Astrocyte (in vitro differentiated cells and primary cell): ENCODE measurements at regions not wholly inside any gene's neighbourhood (a gene's known extent, or its start where the extent isn't known, plus 50 kb on each side); places are given as distances from the start of the nearest gene placed in this dataset.

ENCODE experiments used
- DNase-seq: peaks from one replicate; pipeline ENCODE4 v3.0.0-alpha.2; 2010; ENCODE audit warnings: low read depth
- FAIRE-seq: peaks from 2 replicates; lab custom pipeline; 2011; peaks lifted over from hg19 to GRCh38; lab: Jason Lieb, UNC
- H2AFZ ChIP-seq: 2 replicates; pipeline ENCODE4 v1.6.0; 2012; ENCODE audit warnings: low read depth, low read length, inconsistent platforms
- H3K27ac ChIP-seq: 2 replicates; pipeline ENCODE4 v1.5.1; 2011; ENCODE audit warnings: low read depth, low read length, inconsistent platforms
- H3K27me3 ChIP-seq: 2 replicates; pipeline ENCODE4 v1.6.0; 2011; ENCODE audit warnings: low read length, inconsistent platforms; ENCODE audit not compliant: insufficient read depth
- H3K36me3 ChIP-seq: 2 replicates; pipeline ENCODE4 v1.5.1; 2011; ENCODE audit warnings: low read length, inconsistent platforms; ENCODE audit not compliant: insufficient read depth
- H3K4me1 ChIP-seq: 2 replicates; pipeline ENCODE4 v1.5.1; 2011; ENCODE audit warnings: low read length, inconsistent platforms; ENCODE audit not compliant: insufficient read depth
- H3K4me2 ChIP-seq: 2 replicates; pipeline ENCODE4 v1.6.0; 2012; ENCODE audit warnings: low read length, inconsistent platforms
- H3K4me3 ChIP-seq: 2 replicates; pipeline ENCODE4 v1.5.1; 2011; ENCODE audit warnings: low read depth, mild to moderate bottlenecking, low read length, inconsistent platforms; ENCODE audit not compliant: insufficient read depth
- H3K79me2 ChIP-seq: 2 replicates; pipeline ENCODE4 v1.6.0; 2012; ENCODE audit warnings: mild to moderate bottlenecking, low read length, inconsistent platforms; ENCODE audit not compliant: insufficient read depth
- H3K9ac ChIP-seq: 2 replicates; pipeline ENCODE4 v1.6.0; 2012; ENCODE audit warnings: mild to moderate bottlenecking, low read length, inconsistent platforms
- H3K9me3 ChIP-seq: 2 replicates; pipeline ENCODE4 v1.5.1; 2012; ENCODE audit warnings: low read depth, mild to moderate bottlenecking, low read length, inconsistent platforms; ENCODE audit not compliant: insufficient read depth
- H4K20me1 ChIP-seq: 2 replicates; pipeline ENCODE4 v1.6.0; 2012; ENCODE audit warnings: low read length, inconsistent platforms; ENCODE audit not compliant: insufficient read depth
- H3K27ac Mint-ChIP-seq: one replicate; pipeline ENCODE4 v1.8.0; 2021; ENCODE audit warnings: mild to moderate bottlenecking, mixed read lengths; ENCODE audit not compliant: unreplicated experiment
- H3K27me3 Mint-ChIP-seq: one replicate; pipeline ENCODE4 v1.8.0; 2021; ENCODE audit warnings: low read depth, mixed read lengths; ENCODE audit not compliant: unreplicated experiment
- H3K36me3 Mint-ChIP-seq: one replicate; pipeline ENCODE4 v1.8.0; 2021; ENCODE audit warnings: low read depth, mixed read lengths; ENCODE audit not compliant: unreplicated experiment
- H3K4me1 Mint-ChIP-seq: one replicate; pipeline ENCODE4 v1.8.0; 2021; ENCODE audit warnings: low read depth, mixed read lengths; ENCODE audit not compliant: unreplicated experiment
- H3K4me3 Mint-ChIP-seq: one replicate; pipeline ENCODE4 v1.8.0; 2021; ENCODE audit warnings: mild to moderate bottlenecking, moderate library complexity, mixed read lengths; ENCODE audit not compliant: unreplicated experiment
- H3K9me3 Mint-ChIP-seq: one replicate; pipeline ENCODE4 v1.8.0; 2021; ENCODE audit warnings: mild to moderate bottlenecking, mixed read lengths; ENCODE audit not compliant: unreplicated experiment
- CTCF ChIP-seq: IDR thresholded peaks from 2 replicates; pipeline ENCODE4 v1.5.1; 2011; ENCODE audit warnings: low read depth, mild to moderate bottlenecking, inconsistent platforms, low read length, moderate library complexity; ENCODE audit not compliant: insufficient read depth
- EZH2 ChIP-seq: IDR thresholded peaks from 2 replicates; pipeline ENCODE4 v1.6.1; 2012; ENCODE audit warnings: mild to moderate bottlenecking, low read length, inconsistent platforms; ENCODE audit not compliant: insufficient read depth

- TF ChIP-seq EZH2: no peak
- no peak for TF ChIP-seq CTCF
- Histone ChIP-seq H2AFZ (no peak overlapping the region), H3K4me1 (no peaks in the 10 kb centered on the region), H3K27me3 (no peaks in the 10 kb centered on the region), H3K79me2 (no peaks in the 10 kb centered on the region), H3K4me3 (no peak overlapping the region), H4K20me1 (no peaks in the 10 kb centered on the region), H3K4me2 (no peak overlapping the region), H3K9ac (no peak overlapping the region), H3K36me3 (no peaks in the 10 kb centered on the region), H3K27ac (no peak overlapping the region), H3K9me3 (no peaks in the 10 kb centered on the region)
- peak overlapping the region; percentile 67 for H3K27ac Mint-ChIP-seq
- FAIRE-seq (peak; percentile 58), DNase-seq (no peak)
- no peak overlapping the region for H3K4me3 Mint-ChIP-seq
- peaks cover 7% of the 10 kb centered on the region for H3K4me1 Mint-ChIP-seq
- no peaks in the 10 kb centered on the region for H3K27me3 Mint-ChIP-seq
- no peaks in the 10 kb centered on the region for H3K36me3 Mint-ChIP-seq
- H3K9me3 Mint-ChIP-seq: no peaks in the 10 kb centered on the region
Observed at GRCh38 chrX:85499400-85499799, 119.9 kb upstream of the POF1B start.

- no peaks in the 10 kb centered on the region for H3K36me3 Mint-ChIP-seq
- Histone ChIP-seq H4K20me1 (no peaks in the 10 kb centered on the region), H3K4me2 (no peak overlapping the region), H3K36me3 (no peaks in the 10 kb centered on the region), H3K4me3 (no peak overlapping the region), H3K9me3 (no peaks in the 10 kb centered on the region), H2AFZ (no peak overlapping the region), H3K4me1 (no peaks in the 10 kb centered on the region), H3K27me3 (no peaks in the 10 kb centered on the region), H3K9ac (no peak overlapping the region), H3K27ac (no peak overlapping the region), H3K79me2 (no peaks in the 10 kb centered on the region)
- peaks cover 2% of the 10 kb centered on the region for H3K9me3 Mint-ChIP-seq
- H3K4me3 Mint-ChIP-seq: no peak overlapping the region
- TF ChIP-seq CTCF: no peak
- no peak for TF ChIP-seq EZH2
- peaks cover 2% of the 10 kb centered on the region for H3K4me1 Mint-ChIP-seq
- no peak overlapping the region for H3K27ac Mint-ChIP-seq
- peak; percentile 39 for FAIRE-seq
- no peaks in the 10 kb centered on the region for H3K27me3 Mint-ChIP-seq
- DNase-seq: no peak
Observed at GRCh38 chrX:85493821-85494220, 114.4 kb upstream of the POF1B start.

- H3K27ac ChIP-seq: no peak overlapping the region
- H3K79me2 ChIP-seq: no peaks in the 10 kb centered on the region
- Mint-ChIP-seq H3K27me3 (no peaks in the 10 kb centered on the region), H3K4me1 (peaks cover 2% of the 10 kb centered on the region), H3K9me3 (no peaks in the 10 kb centered on the region), H3K36me3 (no peaks in the 10 kb centered on the region), H3K4me3 (no peak overlapping the region), H3K27ac (no peak overlapping the region)
- FAIRE-seq (no peak), DNase-seq (no peak)
- H4K20me1 ChIP-seq: no peaks in the 10 kb centered on the region
- H3K9ac ChIP-seq: no peak overlapping the region
- no peaks in the 10 kb centered on the region for H3K36me3 ChIP-seq
- H3K9me3 ChIP-seq: no peaks in the 10 kb centered on the region
- H3K27me3 ChIP-seq: no peaks in the 10 kb centered on the region
- TF ChIP-seq CTCF (no peak), EZH2 (no peak)
- H3K4me1 ChIP-seq: no peaks in the 10 kb centered on the region
- H2AFZ ChIP-seq: no peak overlapping the region
- H3K4me2 ChIP-seq: no peak overlapping the region
- H3K4me3 ChIP-seq: no peak overlapping the region
Observed at GRCh38 chrX:85454295-85454694, 74.8 kb upstream of the POF1B start.
